HG03521 (cell line): ENCODE measurements at regions not wholly inside any gene's neighbourhood (a gene's known extent, or its start where the extent isn't known, plus 50 kb on each side); places are given as distances from the start of the nearest gene placed in this dataset.

ENCODE experiments used
- ATAC-seq: cut with Tn5 transposase; IDR thresholded peaks from one replicate; pipeline ENCODE4 v1.9.1; 2021; ENCODE audit warnings: mild to moderate bottlenecking, moderate library complexity; ENCODE audit not compliant: unreplicated experiment

DNA sequence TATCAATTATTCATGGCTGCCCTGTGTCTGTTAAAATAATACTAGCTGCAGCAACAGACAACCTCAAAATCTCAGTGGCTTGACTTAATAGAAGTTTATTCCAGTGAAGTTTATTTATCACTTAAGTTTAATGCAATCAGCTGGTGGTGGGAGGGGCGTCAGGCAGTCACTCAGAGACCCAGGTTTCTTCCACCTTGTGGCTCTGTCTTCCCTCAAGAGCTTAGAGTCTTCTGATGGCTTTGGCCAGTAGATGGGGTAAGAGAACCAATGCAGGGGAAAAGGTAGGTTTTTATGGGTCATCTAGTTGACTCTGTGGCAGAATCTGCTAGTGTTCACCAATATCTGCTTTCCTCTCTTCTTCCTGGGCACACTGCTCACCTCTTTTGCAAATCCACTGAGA is 668.9 kb downstream of the AACS start:
- ATAC-seq = no peak

DNA sequence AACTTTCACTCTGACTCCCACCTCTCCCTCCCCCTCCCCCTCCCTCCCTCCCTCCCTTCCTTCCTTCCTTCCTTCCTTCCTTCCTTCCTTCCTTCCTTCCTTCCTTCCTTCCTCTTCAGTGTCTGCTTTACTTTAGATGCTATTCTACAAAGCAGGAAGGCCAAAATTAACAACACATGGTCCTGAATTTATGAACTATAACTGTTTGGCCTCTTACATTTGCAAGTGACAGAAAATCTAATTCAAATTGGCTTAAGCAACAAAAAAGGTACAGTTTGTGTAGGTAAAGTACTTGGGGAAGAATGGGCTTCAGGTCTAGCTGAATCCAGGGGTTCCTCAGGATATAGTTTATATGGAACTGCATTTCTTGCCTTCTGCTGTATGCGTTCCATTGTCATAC is 673.0 kb downstream of the AACS start:
- ATAC-seq = no peak

DNA sequence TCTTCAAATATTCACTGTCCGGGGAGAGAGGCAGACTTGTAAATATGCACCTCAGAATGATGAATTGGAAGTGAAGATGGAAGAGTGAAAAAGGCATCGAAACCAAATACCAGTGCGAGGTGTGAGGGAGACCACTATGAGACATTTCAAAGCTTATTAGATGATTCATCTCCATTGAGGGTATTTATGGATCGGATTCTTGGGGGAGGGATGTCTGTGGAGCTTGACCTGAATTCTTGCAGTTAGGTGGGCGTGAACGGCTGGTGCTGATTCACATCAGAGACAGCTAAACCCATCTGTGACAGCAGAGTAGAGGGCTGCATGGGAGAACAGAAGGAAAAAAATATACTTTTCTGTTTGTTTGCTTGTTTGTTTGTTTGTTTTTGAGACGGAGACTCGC is 677.2 kb downstream of the AACS start:
- ATAC-seq = no peak

DNA sequence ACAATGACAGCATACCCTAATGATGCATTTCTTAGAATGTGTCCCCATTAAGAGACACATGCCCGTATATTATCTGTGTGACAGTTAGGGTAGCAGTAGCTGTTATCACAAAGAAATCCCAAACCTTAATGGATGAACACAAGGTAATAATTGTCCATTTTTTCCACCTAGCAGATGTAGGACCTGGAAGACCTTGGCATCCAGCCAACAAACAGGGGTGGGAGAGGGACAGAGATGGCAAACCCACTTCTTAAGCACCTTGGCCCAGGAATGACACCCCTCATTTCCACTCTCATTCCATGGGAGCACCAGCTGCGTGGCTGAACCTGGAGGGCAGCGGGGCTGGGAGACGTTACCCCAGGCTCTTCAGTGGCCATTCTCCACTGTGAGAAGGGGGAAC is 679.0 kb downstream of the AACS start:
- no peak for ATAC-seq

DNA sequence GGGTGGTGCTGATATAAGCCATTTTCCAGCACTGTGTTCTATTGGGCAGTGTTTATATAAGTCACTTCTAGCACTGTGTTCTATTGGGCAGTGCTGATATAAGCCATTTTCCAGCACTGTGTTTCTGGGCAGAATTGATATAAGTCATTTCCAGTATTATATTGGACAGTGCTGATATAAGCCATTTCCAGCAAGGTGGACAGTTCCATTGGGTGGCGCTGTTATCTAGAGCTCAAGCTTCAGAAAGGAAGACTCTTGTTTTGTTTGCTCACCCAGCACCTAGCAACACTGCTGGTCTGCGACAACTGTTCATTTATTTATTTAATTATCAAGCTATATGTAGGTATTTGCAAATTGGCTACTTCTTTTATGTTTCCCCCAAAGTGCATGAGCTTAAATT is 690.3 kb downstream of the AACS start:
- no peak for ATAC-seq

DNA sequence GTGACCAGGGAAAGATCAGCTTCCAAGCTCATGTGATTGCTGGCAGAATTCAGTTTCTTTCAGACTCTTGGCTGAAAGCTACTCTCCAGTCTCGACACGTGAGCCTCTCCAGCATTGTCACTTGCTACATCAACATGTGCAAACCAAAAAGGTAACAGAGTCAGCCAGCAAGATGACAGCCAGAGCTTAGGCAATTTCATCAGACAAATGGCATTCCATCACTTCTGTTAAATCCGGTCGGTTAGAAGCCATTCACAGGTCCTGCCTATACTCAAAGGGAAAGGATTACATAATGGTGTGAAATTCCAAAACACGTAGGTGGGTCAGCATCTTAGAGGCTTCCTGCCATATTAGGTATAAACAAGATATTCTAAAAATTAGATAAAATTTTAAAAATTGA is 700.9 kb downstream of the AACS start:
- ATAC-seq = no peak

DNA sequence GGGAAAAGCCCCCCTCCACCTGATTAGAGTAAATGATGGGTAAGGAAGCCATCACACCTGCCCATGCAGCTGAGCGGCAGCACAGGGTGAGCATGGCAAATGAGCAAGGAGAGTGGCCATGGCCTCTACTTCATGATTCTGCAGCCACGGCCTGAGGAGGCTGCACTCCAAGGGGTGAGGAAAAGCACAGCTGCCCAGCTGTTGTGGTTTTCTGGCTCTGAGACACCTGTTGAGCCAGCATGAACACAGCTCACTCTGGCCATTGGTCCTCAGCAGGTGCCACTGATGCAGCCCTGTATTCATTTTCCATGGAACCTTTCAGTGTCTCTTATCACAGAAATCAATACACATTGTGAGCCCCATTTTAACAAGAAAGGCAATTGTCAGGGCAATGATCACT is 707.2 kb downstream of the AACS start:
- ATAC-seq = no peak

DNA sequence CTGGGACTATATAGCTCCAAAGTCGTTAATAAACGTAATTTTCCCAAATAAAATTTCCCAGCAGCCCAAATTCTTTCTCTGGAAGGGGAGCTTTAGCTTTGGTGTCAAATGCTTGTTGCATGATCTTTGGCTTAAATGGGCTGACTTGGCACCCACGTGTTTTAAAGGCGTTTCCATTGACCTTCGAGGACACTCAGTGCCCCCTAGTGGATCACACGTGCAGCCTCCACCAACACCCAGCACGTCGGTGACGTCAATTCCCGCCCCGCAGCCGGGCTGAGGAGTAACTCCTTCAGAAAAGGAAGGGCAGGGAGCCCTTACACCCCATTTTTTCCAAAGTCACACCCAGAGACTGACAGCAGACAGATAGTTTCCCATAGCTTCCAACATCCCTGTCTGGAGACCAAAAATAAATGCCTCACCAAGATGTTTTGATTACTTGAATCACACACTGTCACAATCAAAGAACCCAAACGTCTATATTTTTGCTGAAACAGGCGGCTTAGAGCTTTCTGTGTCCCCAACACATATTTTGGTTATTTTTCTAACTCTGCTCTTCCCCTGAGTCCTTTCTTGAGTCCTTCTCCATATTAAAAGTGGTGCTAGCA is 707.9 kb downstream of the AACS start:
- ATAC-seq = peak; percentile 75

DNA sequence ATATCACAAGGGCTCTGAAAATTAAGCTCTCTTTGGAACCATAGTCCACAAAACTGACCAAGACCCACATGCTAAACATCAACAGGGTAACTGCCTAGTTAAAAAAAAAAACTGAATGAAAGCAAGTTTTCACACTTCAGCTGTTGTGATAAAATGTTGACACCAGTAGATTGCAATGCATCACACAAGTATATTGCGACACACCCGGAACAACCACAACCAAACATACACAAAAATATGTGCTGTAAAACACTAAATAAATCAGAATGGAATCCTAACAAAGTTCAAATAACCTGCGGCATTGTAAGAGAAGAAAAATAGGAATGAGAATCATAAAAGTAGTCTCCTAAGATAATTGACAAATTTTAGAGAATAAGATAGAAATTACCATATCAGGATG is 710.3 kb downstream of the AACS start:
- no peak for ATAC-seq

DNA sequence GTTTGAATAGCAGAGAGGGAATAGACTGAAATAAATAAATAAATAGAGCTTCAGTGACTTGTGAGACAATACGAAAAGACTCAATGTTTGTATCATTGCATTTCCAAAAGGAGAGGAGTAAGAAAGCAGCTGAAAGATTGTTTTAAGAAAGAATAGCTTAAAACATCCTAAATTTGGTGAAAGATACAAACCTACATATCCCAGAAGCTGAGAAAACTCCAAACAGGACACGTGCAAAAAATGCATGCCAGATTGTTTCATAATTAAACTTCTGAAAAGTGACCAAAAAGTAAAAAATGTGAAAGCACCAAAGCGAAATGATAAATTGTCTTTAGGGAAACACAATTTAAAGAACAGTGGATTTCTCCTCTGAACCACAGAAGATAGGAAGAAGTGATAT is 711.0 kb downstream of the AACS start:
- no peak for ATAC-seq

DNA sequence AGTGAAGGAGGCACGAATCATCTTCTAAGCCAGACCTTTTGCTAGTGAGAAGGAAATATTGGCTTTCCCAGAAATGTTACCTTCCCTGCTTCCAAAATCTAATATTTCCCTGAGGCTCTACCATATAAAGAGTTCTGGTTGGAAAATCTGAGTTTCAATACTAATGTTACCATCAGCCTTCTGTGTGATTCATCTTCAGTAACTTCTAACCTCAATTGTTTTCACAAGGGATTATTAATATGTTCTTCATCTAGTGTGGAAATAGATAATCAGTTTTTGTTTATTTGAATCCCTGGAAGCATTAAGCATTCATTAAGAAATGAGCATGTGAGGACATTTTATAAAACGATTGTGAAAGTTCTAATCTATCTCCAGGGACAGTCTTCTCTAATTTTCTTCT is 720.9 kb downstream of the AACS start:
- no peak for ATAC-seq

DNA sequence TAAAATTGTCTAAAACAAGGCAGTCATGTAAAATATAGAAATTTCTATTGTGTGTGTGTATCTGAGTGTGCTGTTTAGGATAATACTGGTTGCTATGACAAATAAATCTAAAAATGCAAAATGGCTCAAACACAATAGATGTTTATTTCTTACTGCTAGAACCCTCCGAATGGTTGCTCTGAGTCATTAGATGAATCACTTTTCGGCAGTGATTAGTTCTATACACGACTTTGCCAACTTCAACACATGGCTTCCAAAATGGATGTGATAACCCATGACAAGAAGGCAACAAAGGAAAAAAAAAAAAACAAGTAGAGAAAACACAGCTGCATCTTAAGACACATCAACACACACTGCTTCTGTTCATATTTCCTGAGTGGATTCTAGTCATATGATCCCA is 729.2 kb downstream of the AACS start:
- no peak for ATAC-seq

DNA sequence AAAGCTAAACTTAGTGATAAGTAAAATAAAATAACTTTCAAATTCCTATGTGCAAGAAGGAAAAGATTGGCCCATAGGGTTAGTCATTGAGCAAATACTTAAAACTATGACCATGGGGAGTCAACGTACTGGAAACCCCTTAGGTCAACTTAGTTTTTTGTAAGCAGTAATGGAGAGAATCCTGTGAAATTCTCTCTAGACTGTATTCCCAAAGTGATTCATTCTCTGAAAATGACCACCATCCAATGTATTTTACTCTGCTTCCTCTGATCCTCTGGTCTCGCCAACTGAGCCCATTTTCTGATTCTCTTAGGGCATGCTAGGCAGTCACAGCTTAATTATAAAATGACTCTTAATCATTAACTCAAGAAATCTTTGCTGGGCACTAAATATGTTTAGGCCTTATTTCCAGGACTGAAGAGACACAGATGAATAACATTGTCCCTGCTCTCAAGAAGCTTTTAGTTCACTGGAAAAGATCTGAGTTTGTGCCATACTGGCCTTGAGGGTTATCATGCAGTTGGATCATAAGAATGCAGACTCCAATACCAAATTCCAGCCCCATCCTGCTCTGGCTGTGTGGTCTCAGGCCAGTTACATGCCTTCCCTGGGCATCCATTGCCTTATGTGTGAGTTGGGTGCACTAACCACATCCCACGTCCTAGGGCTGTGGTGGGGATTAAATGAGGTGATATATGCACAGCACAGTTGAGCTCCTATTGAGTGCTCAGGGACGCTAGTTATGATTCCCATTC is 732.4 kb downstream of the AACS start:
- ATAC-seq = no peak

DNA sequence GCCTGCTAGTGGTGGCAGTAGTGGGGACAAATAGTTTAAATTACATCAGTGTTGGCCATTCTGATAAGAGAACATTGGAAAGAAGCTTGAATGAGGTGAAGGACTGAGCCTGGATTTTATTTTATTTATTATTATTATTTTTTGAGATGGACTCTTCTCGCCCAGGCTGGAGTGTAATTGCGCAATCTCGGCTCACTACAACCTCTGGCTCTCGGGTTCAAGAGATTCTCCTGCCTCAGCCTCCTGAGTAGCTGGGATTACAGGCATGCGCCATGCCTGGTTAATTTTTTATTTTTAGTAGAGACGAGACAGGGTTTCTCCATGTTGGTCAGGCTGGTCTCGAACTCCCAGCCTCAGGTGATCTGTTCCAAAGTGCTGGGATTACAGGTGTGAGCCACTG is 739.4 kb downstream of the AACS start:
- ATAC-seq = no peak

DNA sequence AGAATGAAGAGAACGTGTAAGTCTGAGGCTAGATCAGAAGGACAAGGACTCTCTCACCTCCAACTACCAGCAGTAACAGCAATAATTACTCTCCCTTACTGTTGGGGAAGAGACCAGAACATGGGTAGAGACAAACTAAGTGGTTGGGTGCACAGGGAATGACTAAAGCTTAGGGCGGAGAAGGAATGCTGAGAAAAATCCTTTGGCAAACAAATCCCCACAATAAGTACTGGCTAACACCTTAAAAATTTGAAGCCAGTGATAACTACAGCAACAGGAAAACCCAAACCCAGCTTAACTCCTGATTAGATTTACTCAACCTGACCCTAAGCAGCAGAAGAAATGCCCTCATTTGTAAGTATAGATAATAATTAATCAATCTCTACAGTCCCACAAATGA is 759.0 kb downstream of the AACS start:
- ATAC-seq = no peak

DNA sequence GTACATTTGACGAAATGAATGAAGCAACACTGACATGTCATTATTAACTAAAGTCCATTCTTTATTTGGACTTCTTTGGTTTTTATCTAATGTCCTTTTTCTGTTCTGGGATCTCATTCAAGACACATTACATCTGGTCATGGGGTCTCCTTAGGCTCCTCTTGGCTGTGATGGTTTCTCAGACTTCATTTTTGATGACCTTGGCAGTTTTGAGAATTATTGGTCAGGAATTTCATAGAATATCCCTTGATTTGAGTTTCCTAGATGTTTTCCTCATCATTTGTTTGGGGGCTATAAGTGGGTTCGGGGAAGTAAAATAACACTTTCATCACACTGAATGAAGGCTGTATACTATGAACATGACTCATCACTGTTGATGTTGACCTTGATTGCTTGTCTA is 770.6 kb downstream of the AACS start:
- no peak for ATAC-seq

DNA sequence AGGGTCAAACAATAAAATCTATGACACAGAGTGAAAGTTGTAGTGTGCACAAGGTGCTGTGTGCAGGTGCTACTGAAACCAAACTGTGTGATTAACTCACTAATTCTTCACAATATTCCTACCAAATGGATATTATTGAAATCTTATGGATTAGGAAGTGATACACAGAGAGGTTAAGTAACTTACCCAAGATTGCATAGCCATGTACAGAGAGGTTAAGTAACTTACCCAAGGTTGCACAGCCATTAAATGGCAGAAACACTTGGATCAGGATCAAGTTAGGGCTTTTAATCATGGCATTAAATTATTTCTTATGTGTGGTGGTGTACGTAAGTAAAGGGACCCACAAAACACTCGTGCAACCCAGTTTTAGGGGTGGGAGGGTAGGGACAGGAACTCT is 771.4 kb downstream of the AACS start:
- ATAC-seq = no peak

DNA sequence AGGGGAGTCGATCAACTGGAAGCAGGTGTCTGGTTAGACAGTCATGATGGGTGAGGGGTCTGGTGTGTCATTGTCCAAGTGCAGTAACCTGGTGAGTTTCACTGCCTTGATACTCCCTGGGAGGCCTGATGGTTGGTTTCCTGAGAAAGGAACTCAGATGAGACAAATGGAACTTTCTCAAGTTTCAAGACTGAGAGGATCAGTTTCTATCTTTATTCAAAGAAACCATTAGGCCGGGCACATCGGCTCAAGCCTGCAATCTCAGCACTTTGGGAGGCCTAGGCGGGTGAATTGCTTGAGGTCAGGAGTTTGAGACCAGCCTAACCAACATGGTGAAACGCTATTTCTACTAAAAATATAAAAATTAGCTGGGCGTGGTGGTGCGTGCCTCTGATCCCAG is 776.1 kb downstream of the AACS start:
- ATAC-seq = no peak

DNA sequence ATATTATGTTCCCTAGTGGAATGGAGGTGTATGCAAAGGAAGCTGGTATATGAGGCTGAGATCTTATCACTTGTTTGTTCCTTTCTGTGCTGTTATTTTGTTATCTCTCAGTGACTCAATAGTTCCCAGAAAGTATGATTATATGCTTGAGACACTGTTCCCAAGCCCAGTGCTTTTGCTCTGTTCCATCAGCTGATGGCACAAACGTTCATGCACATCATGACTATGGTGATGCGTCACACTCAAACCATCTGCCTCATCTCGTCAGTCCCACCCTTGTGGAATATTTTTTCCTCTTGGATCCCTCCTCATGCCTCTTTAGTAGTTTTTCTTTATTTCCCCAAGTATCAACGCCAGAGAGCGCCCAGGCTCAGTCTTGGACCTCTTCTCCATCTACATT is 786.9 kb downstream of the AACS start:
- no peak for ATAC-seq

DNA sequence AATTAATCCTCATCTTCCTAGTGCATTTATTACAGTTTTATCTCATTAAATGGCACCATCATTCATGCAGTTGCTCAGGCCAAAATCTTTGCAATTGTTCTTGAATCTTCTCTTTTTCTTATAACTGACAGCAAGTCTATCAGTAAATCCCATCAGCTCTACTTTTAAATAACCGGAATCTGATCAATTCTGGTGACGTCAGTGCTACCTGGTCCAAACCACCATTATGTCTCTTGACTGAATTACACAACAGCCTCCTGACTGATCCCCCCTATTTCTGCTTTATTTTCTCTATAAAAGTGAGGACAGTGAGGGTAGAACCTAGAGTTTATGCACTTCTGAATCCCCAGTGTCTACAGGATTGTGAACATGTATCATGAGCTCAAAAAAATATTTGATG is 787.4 kb downstream of the AACS start:
- ATAC-seq = no peak

DNA sequence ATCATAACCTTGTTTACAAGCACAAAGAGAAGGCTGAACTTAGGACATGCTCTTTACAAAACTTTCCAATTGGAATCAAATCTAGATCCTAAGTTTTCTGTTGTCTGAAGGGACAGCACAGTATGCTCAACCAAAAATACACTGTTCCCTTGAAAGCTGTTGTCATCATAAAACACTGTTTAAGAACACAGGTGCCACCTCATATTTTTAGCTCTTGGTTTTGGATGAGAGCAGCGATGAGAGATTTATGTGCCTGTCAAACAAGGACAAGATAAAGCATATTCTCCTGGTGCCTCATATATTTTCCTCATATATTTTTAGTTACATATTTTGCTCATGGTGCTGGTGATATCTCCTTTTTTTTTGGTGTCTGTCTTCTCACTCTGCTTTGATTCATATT is 788.4 kb downstream of the AACS start:
- no peak for ATAC-seq

DNA sequence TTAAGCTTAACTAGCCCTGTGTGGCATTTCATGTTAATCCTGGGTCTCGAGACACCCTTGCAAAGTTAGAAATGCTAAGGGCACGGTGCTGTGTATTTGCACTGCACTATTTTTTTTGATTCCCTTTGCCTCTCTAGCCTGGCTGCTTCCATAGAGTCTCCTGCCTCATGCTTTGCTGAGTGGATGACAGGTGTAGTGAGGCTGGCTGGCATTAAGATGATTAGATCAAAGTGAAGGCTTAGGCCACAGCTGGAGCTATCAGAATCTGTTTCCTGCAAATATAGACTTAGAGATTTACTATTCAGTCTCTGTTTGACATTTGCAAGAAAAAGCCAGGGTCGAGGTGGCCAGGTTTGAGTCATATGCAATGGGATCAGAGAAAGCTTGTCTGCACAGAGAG is 791.1 kb downstream of the AACS start:
- ATAC-seq = no peak

DNA sequence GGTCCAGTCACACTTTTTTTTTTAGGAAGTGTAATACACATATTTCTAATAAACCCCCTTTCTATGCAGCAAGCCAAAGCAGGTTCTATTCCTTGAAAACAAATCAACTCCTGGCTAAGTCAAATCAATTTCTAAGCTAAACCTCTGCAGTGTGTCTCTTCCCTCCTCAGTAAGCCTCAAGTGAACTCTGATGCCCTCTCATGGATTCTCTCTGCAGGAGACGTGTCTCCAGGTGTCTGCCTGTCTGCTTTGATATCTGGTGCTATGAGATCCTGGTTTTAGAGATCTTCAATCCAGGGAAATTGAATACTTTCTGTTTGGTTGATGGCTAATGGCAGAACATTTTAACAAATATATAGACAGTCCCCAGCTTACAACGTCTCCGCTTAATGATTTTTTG is 791.7 kb downstream of the AACS start:
- ATAC-seq = no peak
